ENCODE measurements at regions not wholly inside any gene's neighbourhood (a gene's known extent, or its start where the extent isn't known, plus 50 kb on each side); places are given as distances from the start of the nearest gene placed in this dataset.

DNA sequence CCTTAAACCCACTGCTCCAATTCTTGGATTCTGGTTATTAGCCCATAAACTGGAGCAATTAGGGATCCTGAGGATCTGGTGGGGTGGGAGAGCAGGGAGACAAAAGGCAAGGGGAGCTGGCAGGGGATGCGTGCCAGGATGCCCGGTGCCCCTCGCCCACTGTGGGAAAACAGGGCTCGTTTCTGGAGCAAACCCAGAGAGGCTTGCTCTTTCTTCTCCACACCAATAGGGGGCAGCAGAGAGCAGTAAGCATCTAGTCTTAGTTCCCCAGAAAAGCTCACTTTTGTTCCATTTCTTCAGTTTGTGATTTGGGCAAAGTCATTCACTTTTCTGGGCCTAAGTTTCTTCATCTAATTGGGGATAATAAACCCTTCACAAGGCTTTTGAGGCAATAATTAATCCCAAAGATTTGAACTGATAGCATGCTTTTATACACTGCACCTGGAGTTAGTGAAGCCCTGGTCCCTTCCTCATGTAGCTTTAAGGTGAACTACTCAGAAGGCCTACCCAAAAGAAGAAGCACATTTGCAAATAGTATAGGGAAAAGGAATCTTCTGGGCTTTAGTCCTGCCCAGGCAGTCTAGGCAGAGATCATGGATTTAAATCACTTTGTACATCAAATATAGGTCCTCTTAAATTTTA lies 160.6 kb upstream of the USP24 start:
- peak; percentile 82 for DNase-seq

DNA sequence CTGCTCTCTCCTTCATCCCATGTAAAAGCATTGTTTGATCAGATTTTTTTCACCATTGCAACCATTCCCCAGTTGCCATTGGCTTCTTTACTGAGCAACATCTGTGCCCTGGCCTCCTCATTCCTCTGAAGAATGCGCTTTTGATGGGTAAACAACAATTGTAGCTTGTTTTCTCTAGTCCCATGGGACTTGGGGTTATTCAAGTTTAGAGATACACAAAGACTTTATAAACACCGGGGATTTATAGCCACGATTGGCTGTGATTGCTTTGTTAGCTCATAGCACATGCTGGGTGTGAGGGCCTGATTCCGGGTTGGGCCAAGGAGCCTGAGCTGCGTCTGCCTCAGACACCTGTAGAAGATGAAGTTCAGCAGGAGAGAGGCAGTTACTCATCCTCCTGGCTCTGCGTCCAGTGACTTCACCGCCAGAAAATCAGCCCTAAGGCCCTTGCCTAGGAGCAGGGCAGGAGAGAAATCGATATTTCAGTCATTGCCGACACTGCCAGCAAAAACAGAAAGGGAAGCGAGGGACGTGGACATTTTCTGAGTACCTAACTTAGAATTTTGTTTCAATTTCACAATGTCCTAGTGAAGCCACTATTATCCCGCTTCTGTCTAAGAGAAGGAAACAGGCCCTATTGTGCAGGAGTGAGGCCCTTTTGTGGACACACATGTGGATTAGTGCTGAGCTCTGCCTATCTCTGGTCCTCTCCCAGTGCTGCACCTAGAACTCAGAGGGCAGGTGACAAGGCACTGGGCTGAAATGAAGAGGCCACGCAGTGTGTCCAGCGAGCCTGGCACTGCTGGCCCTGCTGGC lies 159.8 kb upstream of the USP24 start:
- no peak for DNase-seq

GRCh38 chr1:55374216-55374615 lies 159.1 kb upstream of the USP24 start:
- DNase-seq, result no peak

DNA sequence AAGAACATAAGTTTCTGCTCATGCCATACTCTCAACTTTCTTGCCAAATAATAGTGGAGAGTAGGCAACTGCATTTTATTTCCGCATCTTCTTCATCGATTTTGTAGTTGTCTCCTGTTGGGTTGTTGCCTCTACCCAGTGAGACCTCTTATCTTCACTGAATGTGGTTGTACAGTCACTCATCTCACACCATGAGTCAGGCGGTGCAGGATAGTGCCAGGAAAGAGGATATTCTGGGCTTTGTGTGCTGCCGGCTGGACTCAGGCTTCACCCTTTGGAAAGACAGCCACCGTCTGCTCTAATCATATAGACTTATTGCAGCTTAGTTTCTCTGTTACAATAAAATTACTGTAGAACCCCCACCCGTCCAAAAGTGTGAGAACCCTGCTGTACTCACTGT lies 154.3 kb upstream of the USP24 start:
- DNase-seq, result no peak

DNA sequence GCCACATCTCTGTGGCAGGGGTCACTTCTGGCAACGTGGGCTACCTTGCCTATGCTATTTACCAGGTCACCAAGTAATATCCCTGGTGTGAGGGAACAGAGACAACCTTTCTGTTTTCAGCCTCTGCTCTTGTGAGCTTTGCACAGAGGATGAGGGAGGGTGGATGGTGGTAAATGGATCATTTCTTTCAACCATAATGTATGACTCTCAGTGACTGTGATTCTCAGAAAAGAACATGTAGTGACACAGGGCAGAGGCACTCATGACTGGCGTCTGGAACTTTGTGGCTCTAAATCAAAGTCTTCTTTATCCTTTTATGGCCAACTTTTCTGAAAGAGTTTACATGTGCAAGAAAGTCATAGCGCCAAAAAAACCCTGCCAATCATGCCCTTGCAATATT lies 153.5 kb upstream of the USP24 start:
- DNase-seq, result no peak

- DNase-seq, result no peak
These were observed 152.1 kb upstream of the USP24 start for GRCh38 chr1:55367273-55367672.

- DNase-seq, result no peak
These were observed 149.1 kb upstream of the USP24 start for GRCh38 chr1:55364216-55364615.

- DNase-seq, result peak; percentile 4
These were observed 148.1 kb upstream of the USP24 start for GRCh38 chr1:55363268-55363667.

GRCh38 chr1:55362558-55362957 lies 147.4 kb upstream of the USP24 start:
- DNase-seq, result no peak

DNA sequence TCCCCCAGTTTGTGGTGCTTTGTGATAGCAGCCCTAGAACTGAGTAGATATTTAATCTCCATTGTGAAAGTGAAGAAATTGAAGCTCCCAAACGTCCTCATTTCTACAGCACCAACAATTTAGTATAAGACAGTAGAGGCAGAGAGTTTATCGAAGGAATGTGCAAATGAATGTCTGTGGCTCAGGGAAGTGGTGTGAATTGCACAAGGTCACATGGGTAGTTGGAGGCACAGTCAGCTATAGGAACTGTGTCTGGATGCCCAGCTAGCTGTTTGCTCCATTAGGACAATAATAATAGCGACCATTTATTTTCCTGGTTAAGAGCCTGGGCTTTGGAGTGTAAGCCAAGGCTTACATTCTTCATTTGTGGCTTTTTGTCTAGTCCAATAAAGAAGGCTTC lies 144.4 kb upstream of the USP24 start:
- no peak for DNase-seq

DNA sequence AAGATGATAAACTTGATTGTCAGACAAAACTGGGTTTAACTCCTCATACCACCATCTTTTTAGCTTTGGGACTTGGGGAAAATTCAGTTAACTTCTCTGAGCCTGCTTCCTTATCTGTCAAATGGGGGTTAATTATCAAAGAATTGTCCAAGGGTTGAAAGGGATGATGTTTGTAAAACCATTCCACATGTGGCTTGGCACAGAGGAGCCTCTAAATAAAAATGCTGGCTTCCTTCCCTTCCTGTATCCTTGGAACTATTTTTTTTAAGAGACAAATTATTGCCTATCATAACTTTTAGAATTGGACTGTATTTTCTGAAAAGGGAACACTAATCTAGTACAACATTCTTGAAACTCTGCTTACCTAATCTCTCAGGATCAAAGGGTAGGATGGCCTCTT lies 143.4 kb upstream of the USP24 start:
- no peak for DNase-seq

DNA sequence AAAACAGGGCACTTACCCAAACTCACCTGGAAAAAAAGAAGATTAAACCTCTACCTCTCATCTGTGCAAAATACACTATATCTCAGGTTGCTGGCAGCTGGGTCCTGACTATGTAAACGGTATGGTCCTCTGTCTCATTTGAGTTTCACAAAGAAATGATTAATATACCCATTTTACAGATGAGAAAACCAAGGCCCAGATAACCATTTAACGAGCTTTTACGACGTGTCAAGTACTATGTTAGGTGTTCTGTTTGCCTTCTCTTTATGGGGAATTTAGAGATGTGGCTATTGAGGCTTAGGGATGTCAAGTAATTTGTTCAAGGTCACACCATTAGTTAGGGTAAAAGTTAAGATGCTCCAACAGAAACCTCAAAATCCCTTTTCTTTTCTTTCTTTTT lies 140.4 kb upstream of the USP24 start:
- no peak for DNase-seq

GRCh38 chr1:55353707-55354620 lies 138.8 kb upstream of the USP24 start:
- DNase-seq, result no peak

DNA sequence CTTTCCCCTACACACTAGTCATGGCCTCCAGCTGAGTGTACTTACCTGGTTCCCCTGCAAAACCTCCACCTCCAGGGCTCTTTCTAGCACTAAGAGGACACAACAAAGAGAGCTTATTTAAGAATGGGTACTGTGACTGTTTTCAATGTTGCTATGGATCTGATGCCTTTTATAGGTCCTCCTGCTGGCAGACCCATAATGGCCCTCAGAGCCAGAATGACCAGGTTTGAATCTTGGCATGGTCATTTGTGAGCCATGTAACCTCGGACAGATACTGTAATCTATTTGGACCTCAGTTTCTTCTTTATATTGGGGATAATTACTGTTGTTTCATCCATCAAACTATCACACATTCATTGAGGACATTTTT lies 137.6 kb upstream of the USP24 start:
- no peak for DNase-seq

- no peak for DNase-seq
These were observed 137.1 kb upstream of the USP24 start for GRCh38 chr1:55352080-55352810.

- no peak for DNase-seq
These were observed 133.2 kb upstream of the USP24 start for GRCh38 chr1:55348356-55348755.

GRCh38 chr1:55347866-55348265 lies 132.7 kb upstream of the USP24 start:
- DNase-seq, result no peak

DNA sequence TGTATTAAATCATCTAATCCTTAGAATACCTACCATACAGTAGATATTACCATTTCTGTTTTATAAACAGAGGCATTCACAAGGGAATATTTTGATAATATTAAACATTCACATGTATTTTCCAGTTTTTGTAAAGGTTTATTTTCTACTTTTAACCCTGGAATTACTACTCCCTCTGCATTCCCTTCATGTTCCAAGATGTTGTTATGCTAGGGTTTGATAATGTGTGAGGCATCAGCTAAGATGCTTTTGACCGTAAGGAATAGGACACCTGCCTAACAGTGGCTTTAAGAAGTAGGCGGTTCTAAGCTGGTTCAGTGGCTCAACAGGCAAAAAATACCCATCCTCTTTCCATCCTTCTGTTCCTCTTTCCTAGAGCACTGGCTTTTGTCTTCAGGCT lies 131.9 kb upstream of the USP24 start:
- DNase-seq, result no peak

GRCh38 chr1:55346586-55346985 lies 131.4 kb upstream of the USP24 start:
- DNase-seq, result no peak

DNA sequence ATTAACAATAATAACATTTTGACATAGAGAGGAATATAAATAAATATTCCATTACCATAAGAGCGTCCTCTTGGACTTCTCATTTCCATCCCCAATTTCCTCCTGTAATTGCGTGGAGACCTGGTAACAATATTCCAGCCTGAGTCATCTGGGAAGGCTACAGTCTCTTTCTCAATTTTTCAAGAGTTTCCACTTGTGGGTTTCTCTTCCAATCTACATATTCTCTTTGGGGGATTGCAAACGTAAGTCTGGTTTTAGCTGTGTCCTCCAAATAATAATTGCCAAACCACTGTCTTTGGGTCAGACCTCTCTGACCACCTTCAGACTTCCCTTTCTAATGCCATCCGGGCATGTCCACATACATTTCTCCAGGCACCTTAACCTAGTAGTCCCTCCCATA lies 124.5 kb upstream of the USP24 start:
- DNase-seq, result no peak

GRCh38 chr1:55338448-55338820 lies 123.3 kb upstream of the USP24 start:
- no peak for DNase-seq

- peak; percentile 78 for DNase-seq
These were observed 122.8 kb upstream of the USP24 start for GRCh38 chr1:55337801-55338447.

DNA sequence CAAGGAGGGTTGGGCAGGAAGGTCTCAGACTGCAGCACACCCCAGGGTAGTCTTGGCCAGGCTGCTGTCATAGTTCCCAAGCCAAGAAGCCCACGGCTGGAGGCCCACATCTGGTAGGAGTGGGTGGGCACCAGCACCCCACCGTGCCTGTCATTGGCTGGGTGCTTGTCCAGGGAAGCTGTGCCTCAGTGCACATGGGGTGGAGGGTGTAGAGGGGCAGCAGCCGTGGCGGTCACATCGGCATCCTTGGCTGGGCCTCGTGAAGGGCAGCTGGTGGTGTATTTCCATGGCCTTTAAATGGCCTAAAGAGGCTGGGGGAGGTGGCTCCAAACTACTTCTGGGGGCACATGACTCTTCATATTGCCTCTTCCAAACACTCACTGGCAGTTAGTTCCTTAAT lies 119.6 kb upstream of the USP24 start:
- DNase-seq, result no peak
